HG03066 (cell line): ENCODE measurements at regions not wholly inside any gene's neighbourhood (a gene's known extent, or its start where the extent isn't known, plus 50 kb on each side); places are given as distances from the start of the nearest gene placed in this dataset.
"Not testable (repeated sequence)": the region's sequence is repeated elsewhere in the genome, so short reads cannot be mapped to it uniquely, and the experiment has no call there.

Source experiments
- ATAC-seq: cut with Tn5 transposase; IDR thresholded peaks from one replicate; pipeline ENCODE4 v1.9.1; 2021; ENCODE audit warnings: low read depth; ENCODE audit not compliant: unreplicated experiment

GRCh38 chr16:63146251-63146650 is 1110.0 kb upstream of the CDH8 start:
- no peak for ATAC-seq

GRCh38 chr16:63145411-63145810 is 1109.2 kb upstream of the CDH8 start:
- ATAC-seq, result no peak

- no peak for ATAC-seq
Measured at GRCh38 chr16:63135069-63135468, 1098.8 kb upstream of the CDH8 start.

- no peak for ATAC-seq
Measured at GRCh38 chr16:63131503-63131902, 1095.3 kb upstream of the CDH8 start.

- no peak for ATAC-seq
Measured at GRCh38 chr16:63130942-63131341, 1094.7 kb upstream of the CDH8 start.

- ATAC-seq, result no peak
Measured at GRCh38 chr16:63129411-63130125, 1093.3 kb upstream of the CDH8 start.

- ATAC-seq, result not testable (repeated sequence)
Measured at GRCh38 chr16:63119905-63120304, 1083.7 kb upstream of the CDH8 start.

- no peak for ATAC-seq
Measured at GRCh38 chr16:63100082-63100481, 1063.8 kb upstream of the CDH8 start.

- ATAC-seq, result no peak
Measured at GRCh38 chr16:63096857-63097256, 1060.6 kb upstream of the CDH8 start.

GRCh38 chr16:63092736-63093135 is 1056.5 kb upstream of the CDH8 start:
- no peak for ATAC-seq

- no peak for ATAC-seq
Measured at GRCh38 chr16:63082101-63082500, 1045.9 kb upstream of the CDH8 start.

- ATAC-seq, result no peak
Measured at GRCh38 chr16:63080746-63081145, 1044.5 kb upstream of the CDH8 start.

GRCh38 chr16:63069047-63069446 is 1032.8 kb upstream of the CDH8 start:
- no peak for ATAC-seq

GRCh38 chr16:63067141-63067540 is 1030.9 kb upstream of the CDH8 start:
- ATAC-seq, result no peak

- no peak for ATAC-seq
Measured at GRCh38 chr16:63066552-63066951, 1030.3 kb upstream of the CDH8 start.

- no peak for ATAC-seq
Measured at GRCh38 chr16:63061319-63061718, 1025.1 kb upstream of the CDH8 start.

GRCh38 chr16:63059676-63060075 is 1023.4 kb upstream of the CDH8 start:
- no peak for ATAC-seq

- no peak for ATAC-seq
Measured at GRCh38 chr16:63057341-63057740, 1021.1 kb upstream of the CDH8 start.

- ATAC-seq, result no peak
Measured at GRCh38 chr16:63050391-63050790, 1014.2 kb upstream of the CDH8 start.

- ATAC-seq, result no peak
Measured at GRCh38 chr16:63038397-63039106, 1002.3 kb upstream of the CDH8 start.

- ATAC-seq, result no peak
Measured at GRCh38 chr16:63037761-63038396, 1001.6 kb upstream of the CDH8 start.
